Cardiac fibroblast (primary cell): ENCODE measurements at regions not wholly inside any gene's neighbourhood (a gene's known extent, or its start where the extent isn't known, plus 50 kb on each side); places are given as distances from the start of the nearest gene placed in this dataset.
A peak's percentile ranks its signal among the peaks of the same experiment; 100 is the strongest.

Source experiments
- DNase-seq, 2 donors: peaks; one replicate each; pipeline versions ENCODE4 v3.0.0 to v3.0.0-alpha.2; 2010; ENCODE audit warnings: low read depth in 2 of 2
- H3K4me3 ChIP-seq, 2 donors: replicated peaks in 1 of 2; 1 replicate in 1 of 2; 2 replicates in 1 of 2; pipeline ENCODE4 v1.5.1; 2011; ENCODE audit warnings: low read depth in 2 of 2, low read length in 2 of 2, mild to moderate bottlenecking in 2 of 2, moderate library complexity in 1 of 2
- CTCF ChIP-seq: IDR thresholded peaks from one replicate; pipeline ENCODE4 v1.5.1; 2011; ENCODE audit warnings: low read depth, mild to moderate bottlenecking, low read length, inconsistent platforms

DNA sequence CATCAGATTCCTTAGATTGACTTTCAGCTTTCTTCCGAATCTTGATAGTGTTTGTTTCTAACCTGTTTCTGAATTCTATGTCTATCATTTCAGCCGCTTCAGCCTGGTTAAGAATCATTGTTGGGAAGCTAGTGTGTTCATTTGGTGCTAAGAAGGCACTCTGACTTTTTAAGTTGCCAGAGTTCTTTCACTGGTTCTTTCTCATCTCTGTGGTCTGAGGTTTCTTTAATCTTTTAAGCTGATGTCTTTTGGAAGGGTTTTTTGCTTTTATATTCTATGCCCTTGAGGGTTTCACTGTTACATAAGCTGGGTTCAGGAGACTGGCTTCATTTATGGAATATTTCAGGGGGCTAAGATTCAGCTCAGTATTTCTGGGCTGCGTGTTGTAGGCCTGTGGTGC lies 104.5 kb upstream of the PRSS58 start:
- no peak for DNase-seq
- no peak for TF ChIP-seq CTCF
- H3K4me3 ChIP-seq, result no peak overlapping the region

DNA sequence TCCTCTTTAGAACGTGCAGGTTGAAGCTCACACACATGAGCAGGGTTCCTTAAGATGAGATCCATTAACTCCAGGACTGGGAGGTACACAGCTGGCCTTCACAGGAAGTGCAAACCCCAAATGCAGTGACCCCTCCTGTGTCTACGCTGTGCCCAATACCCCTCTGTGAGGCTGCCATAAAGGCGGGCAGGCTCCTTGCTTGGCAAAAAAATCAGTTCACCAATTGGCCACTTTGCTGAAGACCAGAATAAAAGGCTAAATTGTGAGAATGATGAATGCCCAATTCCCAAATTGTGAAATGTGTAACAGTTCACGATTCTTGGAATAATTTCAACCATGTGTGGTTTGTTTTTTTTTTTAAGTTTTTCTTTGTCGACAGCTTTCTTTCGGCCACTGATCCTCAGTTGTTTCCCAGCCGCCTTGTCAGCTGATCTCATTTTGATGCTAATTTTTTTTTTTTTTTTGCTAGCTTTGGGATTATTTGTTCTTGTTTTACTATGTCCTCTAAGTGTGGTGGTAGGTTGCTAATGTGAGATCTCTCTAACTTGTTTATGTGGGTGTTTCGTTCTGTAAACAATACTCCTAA lies 101.9 kb upstream of the PRSS58 start:
- TF ChIP-seq CTCF, result no peak
- no peak overlapping the region for H3K4me3 ChIP-seq
- DNase-seq, result peak in 1 of 2 donors; percentile 10

GRCh38 chr7:142357953-142358520 lies 100.2 kb upstream of the PRSS58 start:
- DNase-seq, result peak; percentile 81 to 83
- peak; percentile 78 for TF ChIP-seq CTCF
- H3K4me3 ChIP-seq, result no peak overlapping the region

DNA sequence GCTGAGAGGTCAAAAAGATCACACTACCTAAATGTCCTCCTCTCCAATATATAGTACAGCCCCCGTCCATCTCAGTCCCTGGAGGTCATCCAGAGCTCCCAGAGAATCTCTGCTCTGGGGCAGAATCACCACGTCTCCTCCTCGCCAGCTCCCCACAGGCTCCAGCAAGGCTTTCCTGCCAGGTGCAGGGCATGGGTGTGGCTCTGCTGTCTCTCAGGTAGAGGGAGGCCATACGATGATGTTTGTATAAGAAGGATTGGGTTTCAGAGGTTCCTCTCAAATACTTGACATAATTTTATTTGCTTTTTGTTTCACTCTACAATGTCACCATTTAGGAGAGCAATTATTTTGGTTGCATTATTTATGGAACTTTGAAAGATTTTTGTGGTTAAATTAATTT lies 98.3 kb upstream of the PRSS58 start:
- no peak for DNase-seq
- TF ChIP-seq CTCF, result no peak

GRCh38 chr7:142355328-142355727 lies 97.5 kb upstream of the PRSS58 start:
- no peak for TF ChIP-seq CTCF
- H3K4me3 ChIP-seq, result no peak overlapping the region
- peak in 1 of 2 donors; percentile 70 for DNase-seq

More for the DNA sequence above, 98.3 kb upstream of the PRSS58 start:
- no peak overlapping the region for H3K4me3 ChIP-seq

DNA sequence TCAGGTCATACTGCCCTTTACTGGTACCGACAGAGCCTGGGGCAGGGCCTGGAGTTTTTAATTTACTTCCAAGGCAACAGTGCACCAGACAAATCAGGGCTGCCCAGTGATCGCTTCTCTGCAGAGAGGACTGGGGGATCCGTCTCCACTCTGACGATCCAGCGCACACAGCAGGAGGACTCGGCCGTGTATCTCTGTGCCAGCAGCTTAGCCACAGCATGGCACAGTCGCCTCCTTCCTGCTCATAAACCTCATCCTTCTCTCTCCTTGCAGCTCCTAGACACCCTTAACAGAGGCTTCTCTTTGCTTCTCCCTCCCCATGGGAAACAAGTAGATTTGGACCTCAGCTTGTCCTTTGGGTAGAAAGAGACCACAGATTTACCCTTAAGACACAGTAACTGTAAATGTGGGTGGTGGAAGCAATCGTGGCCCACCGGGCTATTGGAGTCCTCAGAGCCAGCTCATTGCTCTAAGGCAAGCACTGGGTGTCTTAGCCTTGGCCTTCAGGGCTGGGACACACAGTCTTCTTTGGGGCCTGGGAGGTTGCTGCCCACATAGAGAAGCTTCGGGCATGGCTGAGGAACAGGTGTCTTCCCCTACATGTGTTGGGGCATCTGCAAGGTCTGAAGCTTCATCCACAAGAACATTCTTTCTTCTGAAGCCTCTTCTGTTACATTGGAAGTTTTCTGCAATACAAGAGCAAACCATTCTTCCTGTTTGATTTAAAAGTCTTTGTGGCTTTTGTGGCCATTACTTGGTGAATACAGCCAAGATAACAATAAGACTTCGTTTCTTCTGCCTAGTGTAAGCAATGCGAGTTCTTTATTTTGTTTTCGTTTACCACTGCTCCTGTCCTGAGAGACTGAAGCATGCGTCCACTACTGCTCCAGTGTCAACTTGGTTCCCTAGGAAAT lies 95.5 kb upstream of the PRSS58 start:
- no peak overlapping the region for H3K4me3 ChIP-seq
- no peak for DNase-seq
- TF ChIP-seq CTCF, result no peak
